ENCODE measurements at regions not wholly inside any gene's neighbourhood (a gene's known extent, or its start where the extent isn't known, plus 50 kb on each side); places are given as distances from the start of the nearest gene placed in this dataset.

DNA sequence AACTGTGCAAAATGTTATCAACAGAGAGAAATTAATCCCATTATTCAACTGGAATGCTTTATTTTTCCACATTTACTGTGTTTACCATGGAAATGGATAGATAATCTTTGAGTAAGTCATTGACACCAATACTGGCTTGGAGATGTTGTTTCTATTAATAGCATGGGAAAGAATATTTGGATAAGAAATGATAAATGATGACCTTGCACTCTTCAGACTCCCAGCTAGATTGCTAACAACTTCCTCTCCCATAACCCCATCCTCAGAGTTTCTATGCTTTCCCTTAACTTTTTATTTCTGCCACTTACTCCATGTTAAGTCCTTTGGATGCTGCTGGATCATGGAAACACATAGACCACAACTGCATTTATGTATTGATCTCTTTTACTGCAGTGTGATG, 182.5 kb downstream of the FNDC1 start:
- H3K27ac ChIP-seq: no peak overlapping the region
- intact Hi-C loops (cut with DNase I; ENCODE audit: low total_unique reads): no loop called here
- H3K4me3 ChIP-seq: no peak overlapping the region

DNA sequence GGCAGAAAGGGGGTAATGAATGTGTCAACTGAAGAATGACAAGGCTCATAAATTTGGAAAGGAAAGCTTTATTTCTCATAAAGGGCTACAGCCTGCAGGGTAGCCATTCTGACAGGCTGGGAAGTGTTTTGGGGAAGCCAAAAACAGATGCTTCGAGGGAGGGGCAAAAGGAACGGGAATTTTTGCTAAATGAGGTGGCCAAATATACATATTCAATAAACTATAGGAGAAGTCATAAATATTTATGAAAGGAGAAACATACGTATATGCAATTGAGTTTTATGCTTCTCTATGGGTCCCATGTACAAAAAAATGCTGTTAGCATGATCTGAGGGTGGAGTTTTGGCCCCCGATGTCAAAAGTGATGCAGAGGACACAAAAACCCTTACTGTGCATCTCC, 180.7 kb downstream of the FNDC1 start:
- Histone ChIP-seq H3K4me3 (no peak overlapping the region), H3K27ac (no peak overlapping the region), H3K9me3 (no peaks in the 10 kb centered on the region), H3K4me1 (no peaks in the 10 kb centered on the region), H3K36me3 (no peaks in the 10 kb centered on the region), H3K27me3 (no peaks in the 10 kb centered on the region)
- TF ChIP-seq POLR2A (IDR thresholded peaks at IDR 0.05): no peak
- TF ChIP-seq, protein P1, sequence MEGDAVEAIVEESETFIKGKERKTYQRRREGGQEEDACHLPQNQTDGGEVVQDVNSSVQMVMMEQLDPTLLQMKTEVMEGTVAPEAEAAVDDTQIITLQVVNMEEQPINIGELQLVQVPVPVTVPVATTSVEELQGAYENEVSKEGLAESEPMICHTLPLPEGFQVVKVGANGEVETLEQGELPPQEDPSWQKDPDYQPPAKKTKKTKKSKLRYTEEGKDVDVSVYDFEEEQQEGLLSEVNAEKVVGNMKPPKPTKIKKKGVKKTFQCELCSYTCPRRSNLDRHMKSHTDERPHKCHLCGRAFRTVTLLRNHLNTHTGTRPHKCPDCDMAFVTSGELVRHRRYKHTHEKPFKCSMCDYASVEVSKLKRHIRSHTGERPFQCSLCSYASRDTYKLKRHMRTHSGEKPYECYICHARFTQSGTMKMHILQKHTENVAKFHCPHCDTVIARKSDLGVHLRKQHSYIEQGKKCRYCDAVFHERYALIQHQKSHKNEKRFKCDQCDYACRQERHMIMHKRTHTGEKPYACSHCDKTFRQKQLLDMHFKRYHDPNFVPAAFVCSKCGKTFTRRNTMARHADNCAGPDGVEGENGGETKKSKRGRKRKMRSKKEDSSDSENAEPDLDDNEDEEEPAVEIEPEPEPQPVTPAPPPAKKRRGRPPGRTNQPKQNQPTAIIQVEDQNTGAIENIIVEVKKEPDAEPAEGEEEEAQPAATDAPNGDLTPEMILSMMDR (IDR thresholded peaks at IDR 0.05): no peak
- DNase-seq: no peak
- intact Hi-C loops (cut with DNase I; ENCODE audit: low total_unique reads): no loop called here

More for the DNA sequence above, 182.5 kb downstream of the FNDC1 start:
- no peaks in the 10 kb centered on the region for H3K27me3 ChIP-seq
- no peak for DNase-seq
- H3K9me3 ChIP-seq: no peaks in the 10 kb centered on the region
- no peaks in the 10 kb centered on the region for H3K36me3 ChIP-seq
- H3K4me1 ChIP-seq: no peaks in the 10 kb centered on the region
- TF ChIP-seq POLR2A (IDR thresholded peaks at IDR 0.05): no peak
- TF ChIP-seq, protein P1 (IDR thresholded peaks at IDR 0.05): no peak

DNA sequence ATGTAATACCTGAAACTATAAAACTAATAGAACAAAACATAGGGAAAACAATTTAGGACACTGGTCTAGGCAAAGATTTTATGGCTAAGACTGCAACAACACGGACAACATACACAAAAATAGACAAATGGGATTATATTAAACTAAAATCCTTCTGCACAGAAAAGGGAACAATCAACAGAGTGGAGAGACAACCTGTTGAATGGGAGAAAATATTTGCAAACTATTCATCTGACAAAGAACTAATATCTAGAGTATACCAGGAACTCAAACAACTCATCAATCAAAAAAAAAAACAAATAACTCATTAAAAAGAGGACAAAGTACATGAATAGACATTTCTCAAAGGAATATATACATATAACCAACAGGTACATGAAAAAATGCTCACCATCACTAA, 174.5 kb downstream of the FNDC1 start:
- H3K9me3 ChIP-seq: no peaks in the 10 kb centered on the region
- H3K27me3 ChIP-seq: no peaks in the 10 kb centered on the region
- intact Hi-C loops (cut with DNase I; ENCODE audit: low total_unique reads): no loop called here
- TF ChIP-seq, protein P1 (IDR thresholded peaks at IDR 0.05): no peak
- TF ChIP-seq POLR2A (IDR thresholded peaks at IDR 0.05): no peak
- no peak overlapping the region for H3K27ac ChIP-seq
- no peak for DNase-seq
- no peaks in the 10 kb centered on the region for H3K4me1 ChIP-seq
- H3K4me3 ChIP-seq: no peak overlapping the region
- no peaks in the 10 kb centered on the region for H3K36me3 ChIP-seq

- no peak for DNase-seq
- H3K4me3 ChIP-seq: no peak overlapping the region
- H3K27me3 ChIP-seq: no peaks in the 10 kb centered on the region
- intact Hi-C loops (cut with DNase I; ENCODE audit: low total_unique reads): no loop called here
- no peaks in the 10 kb centered on the region for H3K9me3 ChIP-seq
- no peak for TF ChIP-seq POLR2A (IDR thresholded peaks at IDR 0.05)
- TF ChIP-seq, protein P1 (IDR thresholded peaks at IDR 0.05): no peak
- no peaks in the 10 kb centered on the region for H3K4me1 ChIP-seq
- no peak overlapping the region for H3K27ac ChIP-seq
- H3K36me3 ChIP-seq: no peaks in the 10 kb centered on the region
Observed at GRCh38 chr6:159342146-159342545, 172.9 kb downstream of the FNDC1 start.

DNA sequence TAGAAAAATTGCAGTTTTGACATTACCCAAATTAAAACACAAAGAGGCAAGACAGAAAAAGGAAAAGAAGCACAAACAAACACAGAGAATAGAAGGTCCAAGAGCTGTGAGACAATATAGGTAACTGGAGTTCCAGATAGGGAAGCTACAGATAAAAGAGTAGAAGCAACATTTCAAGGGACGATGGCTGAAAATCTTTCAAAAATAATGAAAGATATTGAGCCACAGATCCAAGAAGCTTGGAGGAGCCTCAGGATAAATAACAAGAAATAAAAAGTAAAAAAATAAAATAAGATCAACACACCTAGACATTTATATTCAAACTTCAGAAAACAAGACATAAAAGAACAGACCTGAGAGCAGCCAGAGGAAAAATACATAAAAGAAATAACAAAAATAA, 164.9 kb downstream of the FNDC1 start:
- no peaks in the 10 kb centered on the region for H3K4me1 ChIP-seq
- TF ChIP-seq POLR2A (IDR thresholded peaks at IDR 0.05): no peak
- TF ChIP-seq, protein P1 (IDR thresholded peaks at IDR 0.05): no peak
- no peak for DNase-seq
- H3K4me3 ChIP-seq: no peak overlapping the region
- no peaks in the 10 kb centered on the region for H3K27me3 ChIP-seq
- no peak overlapping the region for H3K27ac ChIP-seq
- H3K9me3 ChIP-seq: no peaks in the 10 kb centered on the region
- H3K36me3 ChIP-seq: no peaks in the 10 kb centered on the region
- intact Hi-C loops (cut with DNase I; ENCODE audit: low total_unique reads): no loop called here
